HEK293 (cell line): ENCODE measurements at regions not wholly inside any gene's neighbourhood (a gene's known extent, or its start where the extent isn't known, plus 50 kb on each side); places are given as distances from the start of the nearest gene placed in this dataset.

Source experiments
- KLF9 ChIP-seq: fragments of 450-650 bp; formaldehyde crosslinking; IDR thresholded peaks from 2 replicates; pipeline ENCODE4 v1.5.1; 2016; ENCODE audit warnings: missing biosample characterization, missing genetic modification characterization, low read depth
- ZNF266 ChIP-seq: fragments of 450-650 bp; formaldehyde crosslinking; IDR thresholded peaks from 2 replicates; pipeline ENCODE4 v1.5.1; 2016; ENCODE audit warnings: missing biosample characterization, missing genetic modification characterization, low read depth
- ZNF623 ChIP-seq: fragments of 450-650 bp; formaldehyde crosslinking; IDR thresholded peaks from 2 replicates; pipeline ENCODE4 v1.5.1; 2016; ENCODE audit warnings: missing biosample characterization, missing genetic modification characterization
- ZNF677 ChIP-seq: fragments of 450-650 bp; IDR thresholded peaks from 2 replicates; pipeline ENCODE4 v1.5.0; 2018; ENCODE audit warnings: missing biosample characterization, mild to moderate bottlenecking, missing genetic modification characterization, moderate library complexity
- ZNF777 ChIP-seq: fragments of 450-650 bp; formaldehyde crosslinking; IDR thresholded peaks from 2 replicates; pipeline ENCODE4 v1.5.1; 2017; ENCODE audit warnings: missing biosample characterization, missing genetic modification characterization, borderline replicate concordance
- TF ChIP-seq, protein P1 (sequence below): fragments of 450-650 bp; formaldehyde crosslinking; IDR thresholded peaks from 2 replicates; pipeline ENCODE4 v1.5.1; 2016; ENCODE audit warnings: missing biosample characterization, missing genetic modification characterization
- TF ChIP-seq, protein P2 (sequence below): fragments of 450-650 bp; formaldehyde crosslinking; IDR thresholded peaks from 2 replicates; pipeline ENCODE4 v1.5.1; 2016; ENCODE audit warnings: missing biosample characterization, missing genetic modification characterization
- TF ChIP-seq, protein P3 (sequence below): fragments of 450-650 bp; formaldehyde crosslinking; IDR thresholded peaks from 2 replicates; pipeline ENCODE4 v1.5.1; 2016; ENCODE audit warnings: missing biosample characterization, missing genetic modification characterization, low read depth
- TF ChIP-seq, protein P4 (sequence below): fragments of 450-650 bp; formaldehyde crosslinking; IDR thresholded peaks from 2 replicates; pipeline ENCODE4 v1.5.1; 2016; ENCODE audit warnings: missing biosample characterization, missing genetic modification characterization

DNA sequence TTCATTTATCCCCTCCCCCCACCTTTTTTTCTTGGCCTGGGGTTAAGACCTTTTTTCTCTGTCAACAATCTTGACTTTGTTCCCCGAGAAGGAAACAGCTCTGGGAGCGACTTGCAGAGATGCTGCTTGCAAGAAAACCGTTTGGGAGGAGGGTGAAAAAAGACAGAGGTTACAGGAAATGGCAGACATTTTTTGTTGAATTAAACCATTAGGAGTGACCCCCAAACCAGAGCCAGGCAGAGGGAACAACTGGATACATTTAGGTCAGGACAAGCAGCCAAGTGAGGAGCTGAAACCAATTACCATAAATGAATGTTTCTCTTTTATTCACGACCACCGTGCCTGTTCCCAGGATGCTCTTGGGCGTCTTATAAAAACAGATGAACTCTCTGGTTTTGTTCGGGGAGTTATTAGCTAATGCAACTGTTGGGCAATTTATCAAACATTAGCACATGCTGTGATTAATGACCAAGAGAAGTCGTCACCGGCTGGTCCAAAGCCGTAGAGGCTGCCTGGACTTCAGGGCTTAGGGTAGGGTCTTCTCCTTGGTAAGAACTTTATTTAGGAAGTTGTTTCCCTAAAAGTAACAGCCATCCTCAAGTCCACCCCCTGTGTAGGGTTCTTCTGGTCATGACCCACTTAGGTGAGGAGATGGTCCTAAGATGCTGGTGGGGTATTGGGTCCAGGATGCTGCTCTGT is 141.0 kb downstream of the FOXD2 start:
- TF ChIP-seq, protein P1, sequence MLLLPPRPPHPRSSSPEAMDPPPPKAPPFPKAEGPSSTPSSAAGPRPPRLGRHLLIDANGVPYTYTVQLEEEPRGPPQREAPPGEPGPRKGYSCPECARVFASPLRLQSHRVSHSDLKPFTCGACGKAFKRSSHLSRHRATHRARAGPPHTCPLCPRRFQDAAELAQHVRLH = no peak
- TF ChIP-seq, protein P2, sequence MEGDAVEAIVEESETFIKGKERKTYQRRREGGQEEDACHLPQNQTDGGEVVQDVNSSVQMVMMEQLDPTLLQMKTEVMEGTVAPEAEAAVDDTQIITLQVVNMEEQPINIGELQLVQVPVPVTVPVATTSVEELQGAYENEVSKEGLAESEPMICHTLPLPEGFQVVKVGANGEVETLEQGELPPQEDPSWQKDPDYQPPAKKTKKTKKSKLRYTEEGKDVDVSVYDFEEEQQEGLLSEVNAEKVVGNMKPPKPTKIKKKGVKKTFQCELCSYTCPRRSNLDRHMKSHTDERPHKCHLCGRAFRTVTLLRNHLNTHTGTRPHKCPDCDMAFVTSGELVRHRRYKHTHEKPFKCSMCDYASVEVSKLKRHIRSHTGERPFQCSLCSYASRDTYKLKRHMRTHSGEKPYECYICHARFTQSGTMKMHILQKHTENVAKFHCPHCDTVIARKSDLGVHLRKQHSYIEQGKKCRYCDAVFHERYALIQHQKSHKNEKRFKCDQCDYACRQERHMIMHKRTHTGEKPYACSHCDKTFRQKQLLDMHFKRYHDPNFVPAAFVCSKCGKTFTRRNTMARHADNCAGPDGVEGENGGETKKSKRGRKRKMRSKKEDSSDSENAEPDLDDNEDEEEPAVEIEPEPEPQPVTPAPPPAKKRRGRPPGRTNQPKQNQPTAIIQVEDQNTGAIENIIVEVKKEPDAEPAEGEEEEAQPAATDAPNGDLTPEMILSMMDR (tag by site-specific recombination) = no peak
- TF ChIP-seq, protein P3, sequence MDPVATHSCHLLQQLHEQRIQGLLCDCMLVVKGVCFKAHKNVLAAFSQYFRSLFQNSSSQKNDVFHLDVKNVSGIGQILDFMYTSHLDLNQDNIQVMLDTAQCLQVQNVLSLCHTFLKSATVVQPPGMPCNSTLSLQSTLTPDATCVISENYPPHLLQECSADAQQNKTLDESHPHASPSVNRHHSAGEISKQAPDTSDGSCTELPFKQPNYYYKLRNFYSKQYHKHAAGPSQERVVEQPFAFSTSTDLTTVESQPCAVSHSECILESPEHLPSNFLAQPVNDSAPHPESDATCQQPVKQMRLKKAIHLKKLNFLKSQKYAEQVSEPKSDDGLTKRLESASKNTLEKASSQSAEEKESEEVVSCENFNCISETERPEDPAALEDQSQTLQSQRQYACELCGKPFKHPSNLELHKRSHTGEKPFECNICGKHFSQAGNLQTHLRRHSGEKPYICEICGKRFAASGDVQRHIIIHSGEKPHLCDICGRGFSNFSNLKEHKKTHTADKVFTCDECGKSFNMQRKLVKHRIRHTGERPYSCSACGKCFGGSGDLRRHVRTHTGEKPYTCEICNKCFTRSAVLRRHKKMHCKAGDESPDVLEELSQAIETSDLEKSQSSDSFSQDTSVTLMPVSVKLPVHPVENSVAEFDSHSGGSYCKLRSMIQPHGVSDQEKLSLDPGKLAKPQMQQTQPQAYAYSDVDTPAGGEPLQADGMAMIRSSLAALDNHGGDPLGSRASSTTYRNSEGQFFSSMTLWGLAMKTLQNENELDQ (tag by site-specific recombination) = no peak
- TF ChIP-seq, protein P4, sequence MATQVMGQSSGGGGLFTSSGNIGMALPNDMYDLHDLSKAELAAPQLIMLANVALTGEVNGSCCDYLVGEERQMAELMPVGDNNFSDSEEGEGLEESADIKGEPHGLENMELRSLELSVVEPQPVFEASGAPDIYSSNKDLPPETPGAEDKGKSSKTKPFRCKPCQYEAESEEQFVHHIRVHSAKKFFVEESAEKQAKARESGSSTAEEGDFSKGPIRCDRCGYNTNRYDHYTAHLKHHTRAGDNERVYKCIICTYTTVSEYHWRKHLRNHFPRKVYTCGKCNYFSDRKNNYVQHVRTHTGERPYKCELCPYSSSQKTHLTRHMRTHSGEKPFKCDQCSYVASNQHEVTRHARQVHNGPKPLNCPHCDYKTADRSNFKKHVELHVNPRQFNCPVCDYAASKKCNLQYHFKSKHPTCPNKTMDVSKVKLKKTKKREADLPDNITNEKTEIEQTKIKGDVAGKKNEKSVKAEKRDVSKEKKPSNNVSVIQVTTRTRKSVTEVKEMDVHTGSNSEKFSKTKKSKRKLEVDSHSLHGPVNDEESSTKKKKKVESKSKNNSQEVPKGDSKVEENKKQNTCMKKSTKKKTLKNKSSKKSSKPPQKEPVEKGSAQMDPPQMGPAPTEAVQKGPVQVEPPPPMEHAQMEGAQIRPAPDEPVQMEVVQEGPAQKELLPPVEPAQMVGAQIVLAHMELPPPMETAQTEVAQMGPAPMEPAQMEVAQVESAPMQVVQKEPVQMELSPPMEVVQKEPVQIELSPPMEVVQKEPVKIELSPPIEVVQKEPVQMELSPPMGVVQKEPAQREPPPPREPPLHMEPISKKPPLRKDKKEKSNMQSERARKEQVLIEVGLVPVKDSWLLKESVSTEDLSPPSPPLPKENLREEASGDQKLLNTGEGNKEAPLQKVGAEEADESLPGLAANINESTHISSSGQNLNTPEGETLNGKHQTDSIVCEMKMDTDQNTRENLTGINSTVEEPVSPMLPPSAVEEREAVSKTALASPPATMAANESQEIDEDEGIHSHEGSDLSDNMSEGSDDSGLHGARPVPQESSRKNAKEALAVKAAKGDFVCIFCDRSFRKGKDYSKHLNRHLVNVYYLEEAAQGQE = no peak
- TF ChIP-seq ZNF623 (tag by site-specific recombination) = no peak
- no peak for TF ChIP-seq KLF9
- no peak for TF ChIP-seq ZNF777 (tag by site-specific recombination)
- no peak for TF ChIP-seq ZNF677 (tag by site-specific recombination)
- no peak for TF ChIP-seq ZNF266 (tag by site-specific recombination)
